PC-9 (cell line): ENCODE measurements at regions not wholly inside any gene's neighbourhood (a gene's known extent, or its start where the extent isn't known, plus 50 kb on each side); places are given as distances from the start of the nearest gene placed in this dataset.

Experiments
- BruUV-seq: library from RNA; stranded (reverse); fragments of 400-500 nt; replicated peaks from 2 replicates; lab custom pipeline; 2021; lab: Mats Ljungman, UMichigan
- CTCF ChIA-PET: fragments of 300-600 bp; sonication (Branson Sonifier 250); formaldehyde crosslinking; loops from one replicate; lab custom pipeline; 2022; ENCODE audit warnings: antibody characterized with exemption; lab: Charles Lee
- POLR2A ChIA-PET: fragments of 300-600 bp; sonication (Branson Sonifier 250); formaldehyde crosslinking; loops from one replicate; lab custom pipeline; 2022; ENCODE audit warnings: antibody characterized with exemption; ENCODE audit not compliant: unreplicated experiment; lab: Charles Lee
- DNase-seq, 2 experiments: peaks; one replicate each; pipeline versions ENCODE4 v3.0.0 to v3.0.0-alpha.2; 2015 to 2022; ENCODE audit warnings: mixed read lengths in 1 of 2
- H2AFZ ChIP-seq: fragments of 200-600 bp; sonication (generic); 2 replicates; pipeline ENCODE4 v1.8.1; 2017; ENCODE audit warnings: antibody characterized with exemption
- H3F3A ChIP-seq: fragments of 200-600 bp; sonication (generic); 2 replicates; pipeline ENCODE4 v1.8.1; 2017; ENCODE audit warnings: antibody characterized with exemption, mild to moderate bottlenecking, low read depth; ENCODE audit not compliant: insufficient read depth
- H3K27ac ChIP-seq: fragments of 200-600 bp; sonication (generic); 2 replicates; pipeline ENCODE4 v1.6.1; 2016; ENCODE audit warnings: mixed run types
- H3K27me3 ChIP-seq: fragments of 200-600 bp; sonication (generic); 2 replicates; pipeline ENCODE4 v1.6.1; 2016; ENCODE audit warnings: low read depth, mixed run types; ENCODE audit not compliant: insufficient read depth
- H3K36me3 ChIP-seq: fragments of 200-600 bp; sonication (generic); 2 replicates; pipeline ENCODE4 v1.6.1; 2016; ENCODE audit warnings: low read depth, mixed run types
- H3K4me1 ChIP-seq: fragments of 200-600 bp; sonication (generic); replicated peaks from 2 replicates; pipeline ENCODE4 v1.6.1; 2016; ENCODE audit warnings: mixed run types; ENCODE audit not compliant: insufficient read depth
- H3K4me2 ChIP-seq: fragments of 200-600 bp; sonication (generic); 2 replicates; pipeline ENCODE4 v1.6.1; 2017; ENCODE audit warnings: mixed run types
- H3K4me3 ChIP-seq: fragments of 200-600 bp; sonication (generic); 2 replicates; pipeline ENCODE4 v1.6.1; 2016; ENCODE audit warnings: mixed run types
- H3K79me2 ChIP-seq: fragments of 200-600 bp; sonication (generic); 2 replicates; pipeline ENCODE4 v1.6.1; 2017; ENCODE audit warnings: low read depth, mixed run types
- H3K9me2 ChIP-seq: fragments of 200-600 bp; sonication (generic); 2 replicates; pipeline ENCODE4 v1.8.1; 2017; ENCODE audit warnings: mild to moderate bottlenecking; ENCODE audit not compliant: insufficient read depth
- H3K9me3 ChIP-seq: fragments of 200-600 bp; sonication (generic); 2 replicates; pipeline ENCODE4 v1.8.1; 2016; ENCODE audit warnings: low read depth; ENCODE audit not compliant: insufficient read depth
- H4K20me1 ChIP-seq: fragments of 200-600 bp; sonication (generic); 2 replicates; pipeline ENCODE4 v1.8.1; 2017; ENCODE audit not compliant: insufficient read depth
- CTCF ChIP-seq: fragments of 200-600 bp; sonication (generic); conservative IDR thresholded peaks from 2 replicates; pipeline ENCODE4 v1.6.1; 2017; ENCODE audit warnings: mixed run types, antibody characterized with exemption, mild to moderate bottlenecking, moderate library complexity
- EZH2 ChIP-seq: fragments of 200-600 bp; sonication (generic); IDR thresholded peaks from 2 replicates; pipeline ENCODE4 v1.8.0; 2017; ENCODE audit warnings: antibody characterized with exemption, low read depth
- intact Hi-C: fragments of 100-400 bp; cut with micrococcal nuclease; formaldehyde crosslinking; loops from one replicate; pipeline ENCODE4 v1.10.0; 2022; ENCODE audit not compliant: unreplicated experiment

- Histone ChIP-seq H3K9me2 (no peaks in the 10 kb centered on the region), H2AFZ (no peak overlapping the region), H3K4me1 (no peaks in the 10 kb centered on the region), H4K20me1 (no peaks in the 10 kb centered on the region), H3K4me3 (no peak overlapping the region), H3F3A (no peaks in the 10 kb centered on the region), H3K4me2 (no peak overlapping the region), H3K79me2 (no peaks in the 10 kb centered on the region), H3K9me3 (no peaks in the 10 kb centered on the region; the same call in 1 of the 2 replicates), H3K27me3 (no peaks in the 10 kb centered on the region), H3K27ac (no peak overlapping the region), H3K36me3 (no peaks in the 10 kb centered on the region)
- ChIA-PET CTCF (no interaction called here), POLR2A (interaction anchor here (0.6 kb wide), 1 partner anchor 13 kb away, joined by 9 read pairs; no protein-coding TSS in a partner anchor)
- TF ChIP-seq CTCF (no peak), EZH2 (no peak)
- intact Hi-C loops: no loop called here
- DNase-seq: no peak
- no TSS peak for BruUV-seq
These were observed 144.4 kb downstream of the CCDC59 start for GRCh38 chr12:82213761-82214160.

GRCh38 chr12:82210882-82211281 lies 147.3 kb downstream of the CCDC59 start:
- no peak overlapping the region for H2AFZ ChIP-seq
- no peaks in the 10 kb centered on the region for H3K4me1 ChIP-seq
- no peaks in the 10 kb centered on the region for H3F3A ChIP-seq
- H3K27ac ChIP-seq: no peak overlapping the region
- no peak for DNase-seq
- no peak overlapping the region for H3K4me3 ChIP-seq
- H3K79me2 ChIP-seq: no peaks in the 10 kb centered on the region
- no peaks in the 10 kb centered on the region for H4K20me1 ChIP-seq
- CTCF ChIA-PET: no interaction called here
- no peak overlapping the region for H3K4me2 ChIP-seq
- POLR2A ChIA-PET: no interaction called here
- no peaks in the 10 kb centered on the region; the same call in 1 of the 2 replicates for H3K9me3 ChIP-seq
- no peaks in the 10 kb centered on the region for H3K27me3 ChIP-seq
- no peaks in the 10 kb centered on the region for H3K9me2 ChIP-seq
- no peaks in the 10 kb centered on the region for H3K36me3 ChIP-seq
- BruUV-seq: no TSS peak
- intact Hi-C loops: no loop called here
- TF ChIP-seq EZH2: no peak
- TF ChIP-seq CTCF: no peak

GRCh38 chr12:82209533-82209932 lies 148.7 kb downstream of the CCDC59 start:
- CTCF ChIA-PET: no interaction called here
- BruUV-seq: no TSS peak
- Histone ChIP-seq H3K36me3 (no peaks in the 10 kb centered on the region), H4K20me1 (no peaks in the 10 kb centered on the region), H3K4me2 (no peak overlapping the region), H2AFZ (no peak overlapping the region), H3K9me2 (no peaks in the 10 kb centered on the region), H3K27me3 (no peaks in the 10 kb centered on the region), H3K79me2 (no peaks in the 10 kb centered on the region), H3F3A (no peaks in the 10 kb centered on the region), H3K27ac (no peak overlapping the region), H3K9me3 (no peaks in the 10 kb centered on the region; the same call in 1 of the 2 replicates), H3K4me1 (no peaks in the 10 kb centered on the region), H3K4me3 (no peak overlapping the region)
- TF ChIP-seq EZH2: no peak
- no peak for TF ChIP-seq CTCF
- intact Hi-C loops: no loop called here
- no peak for DNase-seq
- POLR2A ChIA-PET: no interaction called here
